DMS53 treated with DMSO at 0.1 percent for 48 hours (cell line): ENCODE measurements at regions not wholly inside any gene's neighbourhood (a gene's known extent, or its start where the extent isn't known, plus 50 kb on each side); places are given as distances from the start of the nearest gene placed in this dataset.
"Not testable (repeated sequence)": the region's sequence is repeated elsewhere in the genome, so short reads cannot be mapped to it uniquely, and the experiment has no call there.

ENCODE experiments used
- DNase-seq: peaks from one replicate; lab custom pipeline; 2025; ENCODE audit not compliant: unreplicated experiment; lab: John Stamatoyannopoulos, UW

DNA sequence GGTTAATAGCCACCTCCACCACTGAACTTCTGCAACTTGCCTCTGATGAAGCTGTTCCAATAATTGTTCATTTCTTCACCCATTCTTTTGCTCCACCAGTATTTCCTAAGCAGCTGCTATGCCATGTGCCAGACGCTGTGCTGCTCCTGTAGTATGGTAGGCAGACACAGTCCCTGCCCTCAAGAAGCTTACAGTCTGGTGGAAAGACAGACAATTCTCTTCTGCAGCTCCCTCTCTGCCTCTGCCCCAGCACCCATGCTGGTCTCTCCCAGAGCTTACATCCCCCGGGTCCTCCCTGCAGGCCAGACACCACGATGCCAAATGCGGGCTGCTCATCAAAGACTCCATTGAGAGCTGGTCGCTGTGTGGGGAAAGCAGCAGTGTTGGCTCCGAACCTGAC is 111.6 kb upstream of the ESRRB start:
- no peak for DNase-seq

DNA sequence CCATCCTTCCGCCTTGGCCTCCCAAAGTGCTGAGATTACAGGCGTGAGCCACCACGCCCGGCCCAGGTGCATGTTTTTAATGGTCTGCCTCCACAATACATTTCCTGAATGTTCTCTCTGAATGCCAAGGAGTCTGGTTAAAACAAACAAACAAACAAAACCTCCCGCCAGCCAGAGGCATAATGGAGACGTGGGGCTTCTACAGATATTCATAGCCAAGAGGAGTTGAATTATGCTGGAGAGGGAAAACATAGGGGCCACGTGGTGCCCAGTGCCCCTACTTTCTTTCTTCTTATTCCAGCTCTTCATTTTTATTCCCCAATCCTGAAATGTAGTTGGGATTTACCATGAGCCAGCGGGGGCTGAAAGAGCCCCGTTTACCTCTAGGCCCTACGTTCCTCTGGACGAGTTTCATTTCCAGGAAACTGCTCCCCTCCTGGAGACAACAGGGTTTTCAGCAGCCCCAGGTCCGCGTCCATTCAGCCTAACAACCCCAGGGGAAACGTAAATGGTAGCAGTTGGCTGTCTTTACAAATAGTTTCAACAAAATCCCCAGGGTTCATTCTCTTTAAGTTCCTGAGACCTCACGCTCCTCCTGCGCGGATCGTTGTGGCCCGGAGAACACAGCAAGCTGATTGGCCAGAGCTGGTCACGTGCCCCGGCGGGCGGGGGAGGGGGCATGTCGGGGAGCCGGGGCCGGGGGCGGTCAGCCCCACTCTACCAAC is 108.5 kb upstream of the ESRRB start:
- no peak for DNase-seq

GRCh38 chr14:76268047-76268431 is 107.9 kb upstream of the ESRRB start:
- no peak for DNase-seq

DNA sequence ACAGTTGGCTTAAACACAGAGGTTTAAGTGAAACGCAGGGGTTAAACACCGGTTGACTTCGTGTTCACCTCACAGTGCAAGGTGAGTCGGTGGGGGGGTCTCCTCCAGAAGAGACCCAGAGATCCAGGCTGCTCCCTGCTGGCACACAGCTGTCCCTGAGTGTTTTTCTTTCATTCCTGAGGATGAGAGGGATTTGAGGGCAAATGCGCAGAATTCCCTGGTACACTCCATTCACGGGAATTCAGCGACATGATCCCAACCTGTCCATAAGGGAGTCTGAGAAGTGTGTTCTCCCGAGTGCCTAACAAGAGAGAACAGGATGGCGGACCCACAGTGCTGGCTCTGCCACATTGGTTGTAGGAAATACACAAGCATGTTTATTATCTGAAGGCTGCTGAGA is 107.2 kb upstream of the ESRRB start:
- DNase-seq = no peak

DNA sequence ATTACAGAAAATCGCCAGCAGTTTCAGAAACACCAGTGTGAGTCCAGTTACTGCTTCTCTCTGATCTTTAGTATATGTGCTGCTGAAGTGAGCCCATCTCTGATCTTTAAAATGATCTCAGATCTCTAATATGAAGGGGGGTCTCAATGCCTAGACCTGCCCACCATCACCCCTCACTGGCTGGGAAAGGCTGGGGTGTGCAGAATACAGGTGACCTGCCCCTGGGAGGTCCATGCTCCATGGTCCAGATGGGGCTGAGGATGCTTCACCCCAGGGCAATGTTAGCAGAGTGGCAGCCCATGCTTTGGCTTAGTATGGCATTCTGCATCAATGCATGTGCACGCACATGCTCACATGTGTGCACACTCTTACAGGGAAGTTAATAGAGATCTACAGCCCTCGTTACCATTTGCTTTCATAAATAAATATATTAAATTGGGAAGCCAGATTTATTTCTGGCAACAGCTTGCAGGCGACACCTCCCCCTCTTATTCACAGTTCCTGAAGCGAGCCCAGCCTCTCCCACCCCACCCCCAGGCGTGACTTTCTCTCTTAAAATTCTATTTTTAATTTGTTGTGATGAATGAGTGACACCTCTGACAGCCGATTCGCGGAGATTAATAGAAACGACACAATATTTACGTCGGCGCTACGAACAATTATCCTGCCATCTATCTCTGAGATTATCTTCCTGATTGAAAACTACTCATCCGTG is 104.7 kb upstream of the ESRRB start:
- no peak for DNase-seq

DNA sequence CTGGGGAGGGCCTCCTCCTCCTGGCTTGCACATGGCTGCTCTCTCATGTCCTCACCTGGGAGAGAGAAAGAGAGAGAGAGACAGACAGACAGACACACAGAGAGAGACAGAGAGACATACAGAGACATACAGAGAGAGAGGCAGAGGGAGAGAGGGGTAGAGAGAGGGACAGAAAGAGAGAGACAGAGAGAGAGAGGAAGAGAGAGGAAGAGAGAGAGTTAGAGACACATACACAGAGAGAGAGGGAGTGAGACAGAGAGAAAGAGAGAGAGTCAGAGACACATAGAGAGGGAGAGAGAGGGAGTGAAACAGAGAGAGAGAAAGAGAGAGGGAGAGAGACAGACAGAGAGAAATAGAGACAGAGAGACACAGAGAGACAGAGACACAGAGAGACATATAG is 103.6 kb upstream of the ESRRB start:
- DNase-seq = no peak

DNA sequence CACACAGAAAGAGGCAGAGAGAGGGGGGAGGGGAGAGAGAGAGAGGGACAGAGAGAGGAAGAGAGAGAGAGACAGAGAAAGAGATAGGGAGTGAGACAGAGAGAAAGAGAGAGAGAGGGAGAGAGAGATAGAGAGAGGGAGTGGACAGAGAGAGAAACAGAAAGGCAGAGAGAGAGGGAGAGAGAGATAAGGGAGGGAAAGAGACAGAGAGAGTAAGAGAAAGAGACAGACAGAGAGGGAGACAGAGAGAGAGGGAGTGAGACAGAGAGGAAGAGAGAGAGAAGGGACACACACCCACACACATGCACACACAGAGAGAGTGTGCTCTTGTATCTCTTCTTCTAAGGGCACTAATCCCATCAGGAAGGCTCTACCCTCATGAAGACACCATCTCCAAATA is 103.2 kb upstream of the ESRRB start:
- no peak for DNase-seq

DNA sequence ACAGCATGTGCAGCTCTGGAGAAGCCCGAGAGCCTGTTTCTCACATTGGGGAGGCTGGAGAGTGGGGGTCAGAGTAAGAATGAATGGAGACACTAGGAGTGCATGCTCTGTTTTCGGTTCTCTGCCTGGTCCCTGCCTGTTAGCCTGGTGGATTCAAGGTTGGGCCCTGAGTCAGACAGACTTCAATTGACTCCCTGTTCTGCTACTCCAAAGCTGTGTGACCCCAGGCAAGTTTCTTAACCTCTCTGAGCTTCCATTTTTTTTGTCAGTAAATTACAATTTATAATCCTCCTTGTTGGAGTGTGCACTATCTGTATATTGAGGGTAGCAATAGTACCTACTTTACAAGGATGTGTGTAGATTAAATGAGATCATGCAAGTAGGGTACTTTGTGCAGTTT is 102.6 kb upstream of the ESRRB start:
- no peak for DNase-seq

DNA sequence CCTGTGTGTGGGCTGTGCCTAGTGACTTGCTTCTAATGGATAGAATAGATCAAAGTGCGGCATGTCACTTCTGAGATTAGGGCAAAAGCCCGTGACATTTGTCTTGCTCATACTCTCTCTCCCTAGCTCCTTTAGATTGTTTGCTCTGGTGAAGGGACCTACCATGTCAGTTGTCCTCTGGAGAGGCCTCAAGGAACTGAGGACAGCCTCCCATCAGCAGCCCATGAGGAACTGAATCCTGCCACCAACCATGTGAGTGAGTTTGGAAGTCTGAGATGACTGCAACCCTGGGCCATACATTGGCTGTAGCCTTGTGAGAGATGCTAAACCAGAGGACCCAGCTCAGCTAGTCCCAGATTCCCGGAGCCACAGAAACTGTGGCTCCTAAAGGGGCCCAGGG is 101.6 kb upstream of the ESRRB start:
- no peak for DNase-seq

DNA sequence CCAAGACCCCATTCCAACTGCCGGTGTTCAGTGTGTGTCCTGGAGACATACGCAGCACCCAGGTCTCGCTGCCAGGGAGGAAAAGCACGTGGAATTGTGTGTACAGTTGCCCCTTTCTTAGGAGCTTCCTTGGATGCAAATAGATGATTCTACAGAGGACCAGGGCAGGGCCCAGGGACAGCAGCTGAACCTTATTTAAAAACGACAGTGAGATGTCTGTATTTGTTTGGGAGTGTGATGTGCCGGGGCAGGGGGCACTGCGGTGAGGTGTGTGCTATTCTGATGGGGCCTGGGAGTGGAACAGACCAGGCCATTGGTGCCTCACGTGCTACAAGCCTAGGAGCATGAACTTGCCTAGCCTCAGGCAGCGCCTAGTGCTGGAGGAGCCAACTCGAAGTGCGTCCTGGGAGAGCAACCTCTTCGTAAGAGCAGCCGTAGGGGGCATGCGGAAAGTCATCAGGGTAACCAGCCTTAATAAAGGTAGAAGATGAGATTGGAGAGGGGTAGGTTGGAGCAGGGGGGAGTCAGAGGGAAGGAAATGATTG is 98.3 kb upstream of the ESRRB start:
- DNase-seq = no peak

- DNase-seq = no peak
Measured at GRCh38 chr14:76280221-76280620, 95.7 kb upstream of the ESRRB start.

DNA sequence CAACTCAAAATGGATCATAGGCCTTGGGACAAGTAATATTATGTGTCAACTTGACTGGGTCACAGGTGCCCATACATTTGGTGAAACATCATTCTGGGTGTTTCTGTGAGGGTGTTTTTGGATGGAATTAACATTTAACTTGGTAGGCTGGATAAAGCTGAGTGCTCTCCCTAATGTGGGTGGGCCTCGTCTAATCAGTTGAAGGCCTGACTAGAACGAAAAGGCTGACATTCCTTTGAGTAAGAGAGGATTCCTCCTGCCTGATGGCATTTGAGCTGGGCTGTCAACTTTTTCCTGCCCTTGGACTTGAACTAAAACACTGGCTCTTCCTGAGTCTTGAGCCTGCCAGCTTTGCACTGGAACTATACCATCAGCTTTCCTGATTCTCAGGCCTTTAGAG is 93.4 kb upstream of the ESRRB start:
- no peak for DNase-seq

GRCh38 chr14:76287063-76287462 is 88.9 kb upstream of the ESRRB start:
- DNase-seq = no peak

- DNase-seq = no peak
Measured at GRCh38 chr14:76289276-76289675, 86.7 kb upstream of the ESRRB start.

DNA sequence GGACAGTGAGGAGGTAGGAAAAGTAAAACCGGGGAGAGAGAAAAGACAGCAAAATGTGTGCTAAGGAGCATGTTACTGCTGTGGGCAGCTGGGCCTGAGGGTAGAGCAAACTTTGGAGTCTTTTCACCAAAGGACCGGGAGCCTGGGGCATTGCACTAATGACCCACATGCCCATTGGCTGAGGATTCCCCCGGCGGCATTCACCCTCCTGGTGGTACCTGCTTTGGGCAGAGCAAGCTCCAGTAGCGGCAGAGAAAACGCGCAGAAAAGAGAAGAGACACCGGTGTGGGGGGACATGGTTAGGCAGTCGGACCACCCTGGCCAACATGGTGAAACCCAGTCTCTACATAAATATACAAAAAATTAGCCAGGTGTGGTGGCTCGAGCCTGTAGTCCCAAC is 83.4 kb upstream of the ESRRB start:
- no peak for DNase-seq

GRCh38 chr14:76293221-76293620 is 82.7 kb upstream of the ESRRB start:
- no peak for DNase-seq

DNA sequence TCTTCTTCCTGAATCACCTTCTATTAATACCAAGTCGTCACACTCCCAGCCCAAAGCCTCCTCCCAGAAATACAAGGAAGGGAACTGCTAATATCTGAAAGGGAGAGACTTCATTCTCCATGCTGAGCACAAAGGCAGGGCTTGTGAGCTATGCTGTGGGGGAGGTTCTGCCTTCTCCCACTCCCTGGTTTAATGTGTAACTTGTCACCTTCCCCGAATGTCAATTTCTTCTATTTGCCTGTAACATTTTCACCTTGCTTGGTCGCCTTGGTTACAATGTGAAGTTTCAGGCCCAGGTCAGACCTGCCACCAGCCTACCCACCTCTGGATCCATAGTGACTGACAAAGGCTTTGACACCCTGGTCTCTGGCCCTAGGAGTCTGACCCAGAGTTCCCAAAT is 82.0 kb upstream of the ESRRB start:
- DNase-seq = peak; percentile 9

DNA sequence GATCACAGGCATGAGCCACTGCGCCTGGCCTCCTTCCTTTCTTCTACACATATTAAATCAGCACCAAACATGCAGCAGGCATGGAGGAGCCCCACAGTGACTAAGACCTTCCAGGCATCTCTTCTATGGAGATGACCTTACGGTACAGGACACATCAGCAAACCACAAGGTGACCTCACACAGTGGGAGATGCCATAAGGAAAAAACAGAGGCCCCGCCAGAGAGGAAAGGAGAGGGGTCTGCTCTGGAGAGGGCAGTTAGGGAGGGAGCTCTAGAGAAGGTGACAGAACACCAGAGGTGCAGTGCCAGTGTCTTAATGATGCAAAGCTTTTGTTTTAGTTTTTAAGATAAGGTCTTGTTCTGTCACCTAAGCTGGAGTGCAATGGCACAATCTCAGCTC is 81.1 kb upstream of the ESRRB start:
- DNase-seq = no peak

- DNase-seq = no peak
Measured at GRCh38 chr14:76298896-76299295, 77.0 kb upstream of the ESRRB start.

DNA sequence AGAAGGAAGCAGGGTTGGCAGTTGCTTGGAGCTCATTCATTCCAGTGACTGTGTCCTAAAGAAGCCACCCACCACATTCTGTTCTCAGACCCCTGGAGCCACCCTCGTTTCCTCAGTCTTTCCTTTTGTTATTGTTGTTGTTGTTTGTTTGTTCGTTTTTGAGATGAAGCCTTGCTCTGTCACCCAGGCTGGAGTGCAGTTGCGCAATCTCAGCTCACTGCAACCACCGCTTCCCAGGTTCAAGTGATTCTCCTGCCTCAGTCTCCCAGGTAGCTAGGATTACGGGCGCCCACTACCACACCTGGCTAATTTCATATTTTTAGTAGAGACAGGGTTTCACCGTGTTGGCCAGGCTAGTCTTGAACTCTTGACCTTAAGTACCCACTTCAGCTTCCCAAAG is 72.7 kb upstream of the ESRRB start:
- not testable (repeated sequence) for DNase-seq

GRCh38 chr14:76304536-76305267 is 71.2 kb upstream of the ESRRB start:
- no peak for DNase-seq

DNA sequence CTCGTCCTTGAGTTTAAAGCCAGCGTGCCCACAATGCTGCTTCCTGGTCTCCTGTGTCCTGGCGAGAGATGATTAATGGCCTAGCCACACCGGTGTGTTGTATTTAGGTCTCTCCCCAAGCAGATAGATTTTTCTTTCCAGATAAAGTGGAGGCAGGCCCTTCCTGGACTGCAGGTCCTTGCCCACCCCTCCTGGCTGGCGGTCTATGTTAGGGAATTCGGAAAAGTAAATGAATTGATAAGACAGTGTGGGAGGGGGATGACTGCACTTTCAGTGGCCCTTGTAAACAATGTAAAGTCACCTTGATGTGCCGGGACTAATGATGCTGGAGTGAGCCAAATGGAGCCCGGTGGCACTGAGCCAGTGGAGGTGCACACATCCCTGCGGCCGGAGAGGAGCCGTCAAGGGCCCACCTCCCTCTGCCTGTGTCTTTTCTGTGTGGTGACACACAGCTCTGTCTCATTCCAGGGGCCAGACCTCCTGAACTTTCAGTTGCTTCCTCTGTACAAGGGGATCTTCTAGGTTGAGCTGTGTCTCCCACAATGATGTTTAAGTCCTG is 70.6 kb upstream of the ESRRB start:
- DNase-seq = no peak
